Astrocyte (in vitro differentiated cells and primary cell): ENCODE measurements at regions not wholly inside any gene's neighbourhood (a gene's known extent, or its start where the extent isn't known, plus 50 kb on each side); places are given as distances from the start of the nearest gene placed in this dataset.

ENCODE experiments used
- EZH2 ChIP-seq: IDR thresholded peaks from 2 replicates; pipeline ENCODE4 v1.6.1; 2012; ENCODE audit warnings: mild to moderate bottlenecking, low read length, inconsistent platforms; ENCODE audit not compliant: insufficient read depth
- TF ChIP-seq, protein P1 (sequence below): IDR thresholded peaks from 2 replicates; pipeline ENCODE4 v1.5.1; 2011; ENCODE audit warnings: low read depth, mild to moderate bottlenecking, inconsistent platforms, low read length, moderate library complexity; ENCODE audit not compliant: insufficient read depth

GRCh38 chr18:68056936-68057335, 540.4 kb upstream of the DSEL start:
- TF ChIP-seq, protein P1, sequence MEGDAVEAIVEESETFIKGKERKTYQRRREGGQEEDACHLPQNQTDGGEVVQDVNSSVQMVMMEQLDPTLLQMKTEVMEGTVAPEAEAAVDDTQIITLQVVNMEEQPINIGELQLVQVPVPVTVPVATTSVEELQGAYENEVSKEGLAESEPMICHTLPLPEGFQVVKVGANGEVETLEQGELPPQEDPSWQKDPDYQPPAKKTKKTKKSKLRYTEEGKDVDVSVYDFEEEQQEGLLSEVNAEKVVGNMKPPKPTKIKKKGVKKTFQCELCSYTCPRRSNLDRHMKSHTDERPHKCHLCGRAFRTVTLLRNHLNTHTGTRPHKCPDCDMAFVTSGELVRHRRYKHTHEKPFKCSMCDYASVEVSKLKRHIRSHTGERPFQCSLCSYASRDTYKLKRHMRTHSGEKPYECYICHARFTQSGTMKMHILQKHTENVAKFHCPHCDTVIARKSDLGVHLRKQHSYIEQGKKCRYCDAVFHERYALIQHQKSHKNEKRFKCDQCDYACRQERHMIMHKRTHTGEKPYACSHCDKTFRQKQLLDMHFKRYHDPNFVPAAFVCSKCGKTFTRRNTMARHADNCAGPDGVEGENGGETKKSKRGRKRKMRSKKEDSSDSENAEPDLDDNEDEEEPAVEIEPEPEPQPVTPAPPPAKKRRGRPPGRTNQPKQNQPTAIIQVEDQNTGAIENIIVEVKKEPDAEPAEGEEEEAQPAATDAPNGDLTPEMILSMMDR, result no peak
- TF ChIP-seq EZH2, result no peak
